K562 (cell line): ENCODE measurements at regions not wholly inside any gene's neighbourhood (a gene's known extent, or its start where the extent isn't known, plus 50 kb on each side); places are given as distances from the start of the nearest gene placed in this dataset.

Experiments used
- HCFC1 ChIP-seq: IDR thresholded peaks from 2 replicates; pipeline ENCODE4 v1.6.1; 2012; ENCODE audit warnings: low read depth, low read length, improper control_type of control experiment
- HNRNPL ChIP-seq: fragments of 200-400 bp; formaldehyde crosslinking; IDR thresholded peaks from 2 replicates; pipeline ENCODE4 v1.6.1; 2017; ENCODE audit warnings: low read depth, mild to moderate bottlenecking, low read length
- HSF4 ChIP-seq: fragments of 250-450 bp; sonication (Bioruptor Pico); IDR thresholded peaks from 2 replicates; pipeline ENCODE4 v2.1.2; 2022; ENCODE audit warnings: mild to moderate bottlenecking, moderate library complexity, borderline replicate concordance
- MBD1 ChIP-seq: fragments of 250-450 bp; sonication (Bioruptor Pico); IDR thresholded peaks from 2 replicates; pipeline ENCODE4 v1.8.0; 2022; ENCODE audit warnings: inconsistent platforms
- SNAPC5 ChIP-seq: fragments of 250-450 bp; sonication (Bioruptor Pico); IDR thresholded peaks from 2 replicates; pipeline ENCODE4 v1.8.0; 2021; ENCODE audit warnings: moderate library complexity, mild to moderate bottlenecking, inconsistent platforms
- SRSF1 ChIP-seq: fragments of 200-400 bp; formaldehyde crosslinking; IDR thresholded peaks from 2 replicates; pipeline ENCODE4 v1.6.1; 2017; ENCODE audit warnings: mild to moderate bottlenecking, low read depth, low read length, moderate library complexity
- TAF1 ChIP-seq: IDR thresholded peaks from 2 replicates; pipeline ENCODE4 v1.6.1; 2011; ENCODE audit warnings: mild to moderate bottlenecking, low read length, moderate library complexity; ENCODE audit not compliant: insufficient read depth, control insufficient read depth, severe bottlenecking; ENCODE audit errors: extremely low read depth
- ZBTB49 ChIP-seq: sonication (generic); formaldehyde crosslinking; IDR thresholded peaks from 2 replicates; pipeline ENCODE4 v1.8.0; 2022; ENCODE audit warnings: missing genetic modification reagents, mild to moderate bottlenecking, borderline replicate concordance
- ZFX ChIP-seq: sonication (generic); formaldehyde crosslinking; IDR thresholded peaks from 2 replicates; pipeline ENCODE4 v1.8.0; 2022; ENCODE audit warnings: mild to moderate bottlenecking, missing genetic modification reagents, moderate library complexity
- ZNF263 ChIP-seq: sonication (generic); formaldehyde crosslinking; IDR thresholded peaks from 2 replicates; pipeline ENCODE4 v1.8.0; 2022; ENCODE audit warnings: mild to moderate bottlenecking, missing genetic modification reagents, borderline replicate concordance
- ZNF316 ChIP-seq: fragments of 450-650 bp; IDR thresholded peaks from 2 replicates; pipeline ENCODE4 v1.6.1; 2016
- ZNF347 ChIP-seq: fragments of 450-650 bp; formaldehyde crosslinking; IDR thresholded peaks from 2 replicates; pipeline ENCODE4 v1.4.0; 2020; ENCODE audit warnings: low read depth, mild to moderate bottlenecking, moderate library complexity
- ZNF445 ChIP-seq: fragments of 250-450 bp; sonication (Bioruptor Pico); IDR thresholded peaks from 2 replicates; pipeline ENCODE4 v1.4.0; 2020; ENCODE audit warnings: low read depth, mild to moderate bottlenecking, moderate library complexity

- TF ChIP-seq ZBTB49 (CRISPR knock-in tag) (no peak), ZNF263 (no peak), ZFX (CRISPR knock-in tag) (no peak), HCFC1 (no peak), HSF4 (CRISPR knock-in tag) (no peak), TAF1 (no peak), HNRNPL (no peak), ZNF445 (CRISPR knock-in tag) (no peak), SRSF1 (no peak), ZNF316 (no peak), MBD1 (CRISPR knock-in tag) (no peak), ZNF347 (CRISPR knock-in tag) (no peak), SNAPC5 (CRISPR knock-in tag) (no peak)
Measured at GRCh38 chr3:99481561-99481960, 156.8 kb upstream of the COL8A1 start (continued).
